ENCODE measurements at regions not wholly inside any gene's neighbourhood (a gene's known extent, or its start where the extent isn't known, plus 50 kb on each side); places are given as distances from the start of the nearest gene placed in this dataset.

DNA sequence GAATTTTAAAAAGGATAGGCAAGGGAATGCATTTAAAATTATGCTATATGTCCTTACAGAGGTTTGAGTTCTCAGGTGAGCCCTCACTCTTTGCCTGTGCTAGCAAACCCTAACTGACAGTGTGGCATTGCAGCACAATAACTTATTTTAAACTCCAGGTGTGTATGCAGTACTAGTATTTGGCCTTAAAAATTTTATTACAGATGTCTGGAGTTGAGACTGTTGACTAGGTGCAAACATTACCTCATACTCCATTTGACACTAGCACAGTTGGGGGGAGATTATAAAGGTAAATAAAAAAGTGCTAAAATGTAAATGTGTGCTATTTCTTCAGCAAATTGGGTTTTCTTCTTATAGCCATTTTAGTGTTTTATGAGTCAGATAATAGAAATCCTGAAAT, 407.7 kb downstream of the SH3GL2 start:
- no peaks in the 10 kb centered on the region for H3K27me3 ChIP-seq (ENCODE audit: control insufficient read depth in 1 of 2, insufficient read depth in 2 of 2, low read length in 2 of 2)
- H3K4me1 ChIP-seq (ENCODE audit: control insufficient read depth in 2 of 2, insufficient read depth in 2 of 2, low read length in 1 of 2): no peaks in the 10 kb centered on the region
- H3K36me3 ChIP-seq (ENCODE audit: control insufficient read depth in 2 of 2, insufficient read depth in 2 of 2, low read length in 1 of 2): no peaks in the 10 kb centered on the region
- no peak overlapping the region for H3K4me3 ChIP-seq (ENCODE audit: low read depth in 1 of 2, low read length in 2 of 2)
- H3K27ac ChIP-seq (ENCODE audit: low read depth in 2 of 2, low read length in 1 of 2): no peak overlapping the region
- no peaks in the 10 kb centered on the region for H3K9me3 ChIP-seq (ENCODE audit: control insufficient read depth in 2 of 2, insufficient read depth in 1 of 2, low read depth in 1 of 2, low read length in 1 of 2)

DNA sequence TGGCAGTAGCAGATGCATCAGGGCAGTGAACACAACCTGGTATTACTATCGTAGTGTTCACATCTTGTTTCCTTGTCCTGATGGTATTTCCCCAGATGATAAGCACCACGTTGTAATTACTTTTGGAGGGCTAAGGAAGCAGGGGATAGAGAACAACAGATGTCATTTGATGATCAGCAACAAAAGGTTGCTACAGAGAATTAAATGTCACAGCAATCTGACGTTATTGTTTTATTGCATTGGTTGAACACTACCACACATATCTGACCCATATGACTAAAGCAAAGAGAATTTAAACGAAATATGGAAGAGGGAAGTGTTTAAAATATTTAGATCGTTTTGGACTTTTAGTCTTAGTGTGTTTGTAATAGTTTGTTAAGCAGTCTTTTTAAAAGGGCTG, 408.3 kb downstream of the SH3GL2 start:
- H3K9me3 ChIP-seq (ENCODE audit: control insufficient read depth in 2 of 2, insufficient read depth in 1 of 2, low read depth in 1 of 2, low read length in 1 of 2): no peaks in the 10 kb centered on the region
- no peak overlapping the region for H3K4me3 ChIP-seq (ENCODE audit: low read depth in 1 of 2, low read length in 2 of 2)
- no peaks in the 10 kb centered on the region for H3K36me3 ChIP-seq (ENCODE audit: control insufficient read depth in 2 of 2, insufficient read depth in 2 of 2, low read length in 1 of 2)
- H3K27ac ChIP-seq (ENCODE audit: low read depth in 2 of 2, low read length in 1 of 2): no peak overlapping the region
- H3K4me1 ChIP-seq (ENCODE audit: control insufficient read depth in 2 of 2, insufficient read depth in 2 of 2, low read length in 1 of 2): no peaks in the 10 kb centered on the region
- H3K27me3 ChIP-seq (ENCODE audit: control insufficient read depth in 1 of 2, insufficient read depth in 2 of 2, low read length in 2 of 2): peaks cover 0 to 2% of the 10 kb centered on the region in 2 donors
- 37 to 56% methylated on average over 5 of the region's 5 CpGs for WGBS, 2 donors

DNA sequence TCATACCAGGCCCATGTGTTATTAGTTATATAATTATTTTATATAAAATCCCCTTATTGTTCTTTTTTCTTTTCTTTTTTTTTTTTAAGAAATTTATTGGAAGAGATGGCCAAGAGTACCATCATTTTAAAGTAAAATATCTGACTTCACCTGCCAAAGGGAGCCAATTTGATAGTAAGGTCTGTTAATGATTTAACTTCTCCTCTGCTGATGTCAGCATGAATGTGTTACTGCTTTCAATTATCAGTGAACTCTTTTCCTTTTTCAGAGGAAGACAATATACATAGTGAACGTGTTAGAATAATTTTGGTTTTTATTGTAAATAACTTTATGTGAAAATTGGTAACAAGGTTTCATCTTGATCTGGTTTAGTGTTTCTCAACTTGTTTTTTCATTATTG, 409.6 kb downstream of the SH3GL2 start:
- WGBS, 2 donors: 54 to 69% methylated on average over 1 of the region's 1 CpG
- no peaks in the 10 kb centered on the region for H3K36me3 ChIP-seq (ENCODE audit: control insufficient read depth in 2 of 2, insufficient read depth in 2 of 2, low read length in 1 of 2)
- no peaks in the 10 kb centered on the region for H3K9me3 ChIP-seq (ENCODE audit: control insufficient read depth in 2 of 2, insufficient read depth in 1 of 2, low read depth in 1 of 2, low read length in 1 of 2)
- no peaks in the 10 kb centered on the region for H3K4me1 ChIP-seq (ENCODE audit: control insufficient read depth in 2 of 2, insufficient read depth in 2 of 2, low read length in 1 of 2)
- H3K27me3 ChIP-seq (ENCODE audit: control insufficient read depth in 1 of 2, insufficient read depth in 2 of 2, low read length in 2 of 2): peaks cover 0 to 2% of the 10 kb centered on the region in 2 donors
- no peak overlapping the region for H3K4me3 ChIP-seq (ENCODE audit: low read depth in 1 of 2, low read length in 2 of 2)
- no peak overlapping the region for H3K27ac ChIP-seq (ENCODE audit: low read depth in 2 of 2, low read length in 1 of 2)

DNA sequence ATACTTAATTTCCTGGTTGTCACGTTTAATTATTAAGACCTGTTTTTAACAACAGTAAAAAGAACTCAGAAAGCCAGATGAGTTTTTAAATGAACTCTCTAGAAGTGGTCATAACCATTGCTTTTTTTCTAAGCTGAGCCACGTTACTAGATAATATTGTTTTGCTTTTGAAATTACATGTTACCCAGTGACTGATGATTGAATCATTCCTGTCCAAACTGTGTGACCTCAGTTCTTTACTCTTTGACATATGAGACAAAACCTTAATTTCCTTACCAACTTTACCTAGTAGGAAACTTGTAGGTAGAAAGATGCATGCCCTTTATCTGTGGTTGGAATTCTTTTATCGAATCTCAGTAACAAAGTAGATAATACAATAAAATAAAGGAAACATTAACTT, 411.7 kb downstream of the SH3GL2 start:
- H3K4me3 ChIP-seq (ENCODE audit: low read depth in 1 of 2, low read length in 2 of 2): no peak overlapping the region
- H3K9me3 ChIP-seq (ENCODE audit: control insufficient read depth in 2 of 2, insufficient read depth in 1 of 2, low read depth in 1 of 2, low read length in 1 of 2): no peaks in the 10 kb centered on the region
- H3K36me3 ChIP-seq (ENCODE audit: control insufficient read depth in 2 of 2, insufficient read depth in 2 of 2, low read length in 1 of 2): no peaks in the 10 kb centered on the region
- no peak overlapping the region for H3K27ac ChIP-seq (ENCODE audit: low read depth in 2 of 2, low read length in 1 of 2)
- 70 to 80% methylated on average over 3 of the region's 3 CpGs for WGBS, 2 donors
- H3K27me3 ChIP-seq (ENCODE audit: control insufficient read depth in 1 of 2, insufficient read depth in 2 of 2, low read length in 2 of 2): peaks cover 0 to 2% of the 10 kb centered on the region in 2 donors
- H3K4me1 ChIP-seq (ENCODE audit: control insufficient read depth in 2 of 2, insufficient read depth in 2 of 2, low read length in 1 of 2): no peaks in the 10 kb centered on the region

DNA sequence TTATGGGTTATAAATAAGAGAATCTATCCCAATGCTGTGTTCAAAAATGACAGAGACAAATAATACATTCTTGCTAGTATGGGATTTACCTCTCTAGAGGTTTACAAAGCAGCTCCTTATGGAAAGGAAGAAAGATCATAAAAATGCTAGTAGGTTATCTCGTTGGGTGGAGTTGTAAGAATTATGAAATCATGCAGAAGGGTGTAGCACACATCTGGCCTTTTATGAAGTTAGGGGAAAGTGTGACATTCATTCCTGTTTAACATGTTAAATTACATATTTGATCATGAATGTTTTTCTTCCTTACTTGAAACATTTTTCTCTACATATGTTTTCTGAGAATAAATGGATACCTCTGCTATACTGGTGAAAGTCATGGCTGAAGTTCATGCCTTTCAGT, 414.2 kb downstream of the SH3GL2 start:
- Histone ChIP-seq H3K4me1 (ENCODE audit: control insufficient read depth in 2 of 2, insufficient read depth in 2 of 2, low read length in 1 of 2) (no peaks in the 10 kb centered on the region), H3K36me3 (ENCODE audit: control insufficient read depth in 2 of 2, insufficient read depth in 2 of 2, low read length in 1 of 2) (no peaks in the 10 kb centered on the region), H3K9me3 (ENCODE audit: control insufficient read depth in 2 of 2, insufficient read depth in 1 of 2, low read depth in 1 of 2, low read length in 1 of 2) (no peaks in the 10 kb centered on the region), H3K27me3 (ENCODE audit: control insufficient read depth in 1 of 2, insufficient read depth in 2 of 2, low read length in 2 of 2) (peaks cover 0 to 2% of the 10 kb centered on the region in 2 donors), H3K27ac (ENCODE audit: low read depth in 2 of 2, low read length in 1 of 2) (no peak overlapping the region), H3K4me3 (ENCODE audit: low read depth in 1 of 2, low read length in 2 of 2) (no peak overlapping the region)
- WGBS, 2 donors: 60 to 69% methylated on average over 1 of the region's 1 CpG

DNA sequence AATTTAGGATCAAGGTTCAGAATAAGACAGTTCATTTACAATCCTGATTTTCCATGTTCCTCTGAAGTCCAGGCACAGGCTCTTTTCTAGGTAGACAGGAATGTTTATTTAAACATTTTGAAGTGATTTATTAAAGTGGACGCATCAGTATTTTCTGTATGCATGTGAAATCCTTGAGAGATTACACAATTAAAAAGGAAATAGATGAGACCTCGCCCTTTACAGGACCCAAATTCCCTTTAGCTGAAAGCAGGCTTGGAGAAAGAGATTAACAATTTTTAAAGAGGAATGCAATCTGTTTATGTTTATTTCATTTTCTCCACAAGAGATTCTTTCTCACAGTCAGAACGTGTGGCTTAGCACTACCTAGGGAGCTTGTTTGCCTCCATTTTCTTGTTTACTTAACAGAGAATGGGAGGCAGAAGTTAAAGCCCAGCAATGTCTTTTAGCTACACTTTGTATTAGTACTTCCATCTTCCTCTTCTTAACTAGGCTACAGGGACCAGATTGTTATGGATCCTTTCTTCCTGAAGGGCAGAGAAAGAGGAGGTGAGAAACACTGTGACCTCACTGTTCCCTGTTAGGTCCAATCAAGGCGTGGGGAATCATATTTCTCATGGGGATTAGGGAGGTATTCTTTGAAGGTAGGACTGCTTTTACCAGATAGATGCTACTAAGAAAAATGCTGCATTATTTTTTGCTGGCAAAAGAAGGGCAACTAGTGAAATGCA, 416.0 kb downstream of the SH3GL2 start:
- no peaks in the 10 kb centered on the region for H3K36me3 ChIP-seq (ENCODE audit: control insufficient read depth in 2 of 2, insufficient read depth in 2 of 2, low read length in 1 of 2)
- no peak overlapping the region for H3K27ac ChIP-seq (ENCODE audit: low read depth in 2 of 2, low read length in 1 of 2)
- H3K4me3 ChIP-seq (ENCODE audit: low read depth in 1 of 2, low read length in 2 of 2): no peak overlapping the region
- WGBS, 2 donors: 42% methylated on average over 4 of the region's 4 CpGs
- no peaks in the 10 kb centered on the region for H3K9me3 ChIP-seq (ENCODE audit: control insufficient read depth in 2 of 2, insufficient read depth in 1 of 2, low read depth in 1 of 2, low read length in 1 of 2)
- no peaks in the 10 kb centered on the region for H3K4me1 ChIP-seq (ENCODE audit: control insufficient read depth in 2 of 2, insufficient read depth in 2 of 2, low read length in 1 of 2)
- H3K27me3 ChIP-seq (ENCODE audit: control insufficient read depth in 1 of 2, insufficient read depth in 2 of 2, low read length in 2 of 2): peaks cover 0 to 2% of the 10 kb centered on the region in 2 donors

DNA sequence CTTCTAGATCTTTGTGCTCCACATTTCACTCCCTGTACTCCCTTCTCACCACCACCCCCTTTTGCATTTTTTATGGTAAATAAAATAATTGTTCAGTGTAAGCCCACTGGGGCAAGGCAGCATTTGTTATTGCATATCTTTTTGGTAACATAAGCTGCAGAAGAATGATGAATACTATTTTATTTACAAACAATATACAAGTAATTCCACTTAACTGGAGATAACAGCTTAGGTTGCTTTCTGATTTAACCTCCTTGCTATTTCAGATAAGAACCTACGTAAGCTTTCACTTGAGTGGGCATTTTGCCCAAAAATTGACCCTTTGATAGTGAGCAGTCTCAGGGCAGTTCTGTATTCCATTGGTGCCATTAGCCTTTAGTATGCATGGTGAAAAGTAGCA, 417.9 kb downstream of the SH3GL2 start:
- Histone ChIP-seq H3K27ac (ENCODE audit: low read depth in 2 of 2, low read length in 1 of 2) (no peak overlapping the region), H3K4me1 (ENCODE audit: control insufficient read depth in 2 of 2, insufficient read depth in 2 of 2, low read length in 1 of 2) (no peaks in the 10 kb centered on the region), H3K9me3 (ENCODE audit: control insufficient read depth in 2 of 2, insufficient read depth in 1 of 2, low read depth in 1 of 2, low read length in 1 of 2) (no peaks in the 10 kb centered on the region), H3K4me3 (ENCODE audit: low read depth in 1 of 2, low read length in 2 of 2) (no peak overlapping the region), H3K36me3 (ENCODE audit: control insufficient read depth in 2 of 2, insufficient read depth in 2 of 2, low read length in 1 of 2) (no peaks in the 10 kb centered on the region), H3K27me3 (ENCODE audit: control insufficient read depth in 1 of 2, insufficient read depth in 2 of 2, low read length in 2 of 2) (peaks cover 0 to under 1% of the 10 kb centered on the region in 2 donors)
- WGBS, 2 donors: 52 to 71% methylated on average over 1 of the region's 1 CpG

DNA sequence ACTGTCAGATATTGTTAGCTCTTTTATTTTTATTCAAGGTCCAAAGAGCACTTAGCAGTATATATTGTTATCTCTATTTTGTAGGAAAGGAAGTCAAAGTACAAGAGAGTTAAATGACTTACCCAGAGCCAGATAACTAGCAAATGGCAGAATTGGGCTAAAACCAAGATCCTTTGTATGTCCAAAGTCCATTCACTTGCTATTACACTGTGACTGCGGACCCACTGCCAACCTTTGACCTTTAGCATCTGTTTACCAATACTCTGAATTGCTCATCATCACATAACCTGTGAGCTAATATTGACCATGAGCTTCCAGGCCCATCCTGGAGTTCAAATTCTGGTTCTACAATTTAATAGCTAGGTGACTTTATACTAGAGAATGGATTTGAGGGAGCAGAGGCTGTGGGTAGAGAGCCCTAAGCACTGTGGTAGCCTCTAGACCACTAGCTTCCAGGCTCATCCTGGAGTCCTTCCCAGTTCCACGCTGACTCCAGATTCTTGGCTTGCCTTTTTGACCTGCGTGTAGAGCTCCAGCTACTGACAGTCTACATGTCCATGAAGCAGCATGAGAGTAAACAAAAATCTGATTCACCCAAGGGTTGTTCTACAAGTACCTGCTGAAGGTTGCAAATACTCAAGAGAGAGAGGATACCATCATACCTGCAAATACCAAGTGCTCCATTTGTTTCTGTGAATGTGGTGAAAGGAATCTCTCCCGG, 424.0 kb downstream of the SH3GL2 start:
- 73% methylated on average over 4 of the region's 4 CpGs for WGBS, 2 donors

DNA sequence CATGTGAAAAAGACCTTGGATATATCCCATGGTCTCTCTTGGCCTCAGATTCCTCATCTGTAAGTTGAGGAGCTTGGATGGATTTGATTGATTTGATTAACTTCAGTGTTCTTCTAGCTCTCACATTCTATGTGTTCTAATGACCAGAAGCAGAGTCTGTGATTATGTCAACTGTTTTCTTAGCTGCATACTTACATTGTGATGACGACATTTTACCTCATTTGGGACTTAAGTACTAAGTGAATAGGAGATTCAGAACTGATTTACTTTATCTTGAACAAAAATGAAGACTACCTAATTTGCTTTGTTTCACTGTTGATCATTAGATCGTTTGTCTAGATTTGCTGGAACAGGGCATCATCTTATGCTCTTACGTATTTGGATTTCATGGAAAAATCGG, 427.7 kb downstream of the SH3GL2 start:
- Histone ChIP-seq H3K27me3 (ENCODE audit: control insufficient read depth in 1 of 2, insufficient read depth in 2 of 2, low read length in 2 of 2) (no peaks in the 10 kb centered on the region), H3K4me3 (ENCODE audit: low read depth in 1 of 2, low read length in 2 of 2) (no peak overlapping the region), H3K9me3 (ENCODE audit: control insufficient read depth in 2 of 2, insufficient read depth in 1 of 2, low read depth in 1 of 2, low read length in 1 of 2) (no peaks in the 10 kb centered on the region), H3K4me1 (ENCODE audit: control insufficient read depth in 2 of 2, insufficient read depth in 2 of 2, low read length in 1 of 2) (no peaks in the 10 kb centered on the region), H3K27ac (ENCODE audit: low read depth in 2 of 2, low read length in 1 of 2) (no peak overlapping the region), H3K36me3 (ENCODE audit: control insufficient read depth in 2 of 2, insufficient read depth in 2 of 2, low read length in 1 of 2) (no peaks in the 10 kb centered on the region)
- WGBS, 2 donors: 76 to 81% methylated on average over 4 of the region's 4 CpGs

More for the DNA sequence above, 424.0 kb downstream of the SH3GL2 start:
- Histone ChIP-seq H3K9me3 (ENCODE audit: control insufficient read depth in 2 of 2, insufficient read depth in 1 of 2, low read depth in 1 of 2, low read length in 1 of 2) (no peaks in the 10 kb centered on the region), H3K36me3 (ENCODE audit: control insufficient read depth in 2 of 2, insufficient read depth in 2 of 2, low read length in 1 of 2) (no peaks in the 10 kb centered on the region), H3K4me1 (ENCODE audit: control insufficient read depth in 2 of 2, insufficient read depth in 2 of 2, low read length in 1 of 2) (no peaks in the 10 kb centered on the region), H3K4me3 (ENCODE audit: low read depth in 1 of 2, low read length in 2 of 2) (no peak overlapping the region), H3K27ac (ENCODE audit: low read depth in 2 of 2, low read length in 1 of 2) (no peak overlapping the region), H3K27me3 (ENCODE audit: control insufficient read depth in 1 of 2, insufficient read depth in 2 of 2, low read length in 2 of 2) (no peaks in the 10 kb centered on the region)

DNA sequence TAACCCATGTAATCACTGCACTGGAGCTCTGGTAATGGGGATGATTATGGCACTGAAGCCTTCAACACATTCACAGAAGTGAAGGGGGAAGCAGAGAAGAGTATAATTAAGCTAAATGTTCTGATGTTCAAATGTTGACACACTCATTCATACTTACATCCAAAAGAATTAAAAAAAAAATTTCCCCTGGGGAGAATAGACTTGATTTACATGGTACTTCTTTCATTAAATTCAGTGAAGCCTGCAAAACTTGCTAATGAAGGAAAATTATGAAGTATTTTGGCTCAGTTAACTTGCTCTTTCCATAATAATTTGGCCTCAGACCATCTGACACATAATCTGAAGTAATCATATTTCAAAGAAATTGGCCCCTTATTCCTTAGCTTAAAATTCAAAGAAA, 428.8 kb downstream of the SH3GL2 start:
- H3K36me3 ChIP-seq (ENCODE audit: control insufficient read depth in 2 of 2, insufficient read depth in 2 of 2, low read length in 1 of 2): no peaks in the 10 kb centered on the region
- no peak overlapping the region for H3K27ac ChIP-seq (ENCODE audit: low read depth in 2 of 2, low read length in 1 of 2)
- H3K4me3 ChIP-seq (ENCODE audit: low read depth in 1 of 2, low read length in 2 of 2): no peak overlapping the region
- H3K27me3 ChIP-seq (ENCODE audit: control insufficient read depth in 1 of 2, insufficient read depth in 2 of 2, low read length in 2 of 2): no peaks in the 10 kb centered on the region
- H3K4me1 ChIP-seq (ENCODE audit: control insufficient read depth in 2 of 2, insufficient read depth in 2 of 2, low read length in 1 of 2): no peaks in the 10 kb centered on the region
- no peaks in the 10 kb centered on the region for H3K9me3 ChIP-seq (ENCODE audit: control insufficient read depth in 2 of 2, insufficient read depth in 1 of 2, low read depth in 1 of 2, low read length in 1 of 2)

Data from esophagus (tissue), 2 donors.